Glomerular endothelial cell (primary cell): ENCODE measurements at regions not wholly inside any gene's neighbourhood (a gene's known extent, or its start where the extent isn't known, plus 50 kb on each side); places are given as distances from the start of the nearest gene placed in this dataset.

Source experiments
- DNase-seq: peaks from one replicate; pipeline ENCODE4 v3.0.0-alpha.2; 2011; ENCODE audit warnings: low read depth, low spot score; ENCODE audit errors: extremely low read depth

GRCh38 chr16:86370062-86370461 is 140.3 kb upstream of the FOXF1 start:
- DNase-seq = no peak

- no peak for DNase-seq
These were observed 139.1 kb upstream of the FOXF1 start for GRCh38 chr16:86371083-86371803.

GRCh38 chr16:86372193-86372592 is 138.1 kb upstream of the FOXF1 start:
- DNase-seq = no peak

- no peak for DNase-seq
These were observed 136.9 kb upstream of the FOXF1 start for GRCh38 chr16:86373276-86373901.

GRCh38 chr16:86374603-86375130 is 135.7 kb upstream of the FOXF1 start:
- DNase-seq = no peak

GRCh38 chr16:86375364-86375763 is 135.0 kb upstream of the FOXF1 start:
- no peak for DNase-seq

- DNase-seq = no peak
These were observed 134.5 kb upstream of the FOXF1 start for GRCh38 chr16:86375851-86376250.

GRCh38 chr16:86376837-86377236 is 133.5 kb upstream of the FOXF1 start:
- DNase-seq = no peak

GRCh38 chr16:86377251-86378022 is 132.9 kb upstream of the FOXF1 start:
- DNase-seq = no peak

- no peak for DNase-seq
These were observed 132.2 kb upstream of the FOXF1 start for GRCh38 chr16:86378128-86378527.

- no peak for DNase-seq
These were observed 131.4 kb upstream of the FOXF1 start for GRCh38 chr16:86378831-86379504.

- no peak for DNase-seq
These were observed 130.9 kb upstream of the FOXF1 start for GRCh38 chr16:86379505-86379846.

GRCh38 chr16:86380030-86380429 is 130.3 kb upstream of the FOXF1 start:
- DNase-seq = no peak

GRCh38 chr16:86381491-86381890 is 128.8 kb upstream of the FOXF1 start:
- no peak for DNase-seq

- DNase-seq = no peak
These were observed 128.1 kb upstream of the FOXF1 start for GRCh38 chr16:86382067-86382773.

- no peak for DNase-seq
These were observed 127.4 kb upstream of the FOXF1 start for GRCh38 chr16:86382774-86383407.

- no peak for DNase-seq
These were observed 126.7 kb upstream of the FOXF1 start for GRCh38 chr16:86383488-86384262.

- DNase-seq = no peak
These were observed 126.1 kb upstream of the FOXF1 start for GRCh38 chr16:86384263-86384649.

GRCh38 chr16:86384980-86385379 is 125.3 kb upstream of the FOXF1 start:
- DNase-seq = no peak
